ENCODE measurements at regions not wholly inside any gene's neighbourhood (a gene's known extent, or its start where the extent isn't known, plus 50 kb on each side); places are given as distances from the start of the nearest gene placed in this dataset.

DNA sequence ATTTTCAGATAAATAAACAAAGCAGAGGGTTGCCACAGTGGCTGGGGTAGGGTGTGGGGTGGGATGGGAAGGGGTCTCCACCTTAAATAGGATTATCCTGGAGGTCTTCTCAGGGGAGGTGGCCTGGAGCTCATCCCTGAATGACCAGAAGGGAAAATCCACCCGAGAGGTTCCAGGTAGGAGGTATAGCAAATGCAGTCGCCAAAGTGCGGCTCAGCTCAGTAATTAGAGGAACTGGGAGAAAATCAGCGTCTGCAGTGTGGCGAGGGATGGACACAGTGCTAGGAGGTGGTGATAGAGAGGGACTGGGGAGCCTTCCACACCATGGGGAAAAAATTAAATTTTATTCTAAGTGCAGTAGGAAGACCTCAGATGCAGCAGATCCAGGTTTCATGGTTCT lies 584.5 kb downstream of the MATN1 start:
- Histone ChIP-seq H3K36me3 (ENCODE audit: control insufficient read depth, insufficient read depth, low read length) (no peaks in the 10 kb centered on the region), H3K27me3 (ENCODE audit: control insufficient read depth, insufficient read depth, low read length) (no peaks in the 10 kb centered on the region), H3K4me3 (ENCODE audit: low read depth, low read length) (no peak overlapping the region)
- CTCF ChIA-PET = interaction anchor here (0.7 kb wide), 1 partner anchor 382 kb away, joined by 3 read pairs; no protein-coding TSS in a partner anchor
- POLR2A ChIA-PET = no interaction called here
- DNase-seq (ENCODE audit: low read depth) = no peak
- TF ChIP-seq, protein P1, sequence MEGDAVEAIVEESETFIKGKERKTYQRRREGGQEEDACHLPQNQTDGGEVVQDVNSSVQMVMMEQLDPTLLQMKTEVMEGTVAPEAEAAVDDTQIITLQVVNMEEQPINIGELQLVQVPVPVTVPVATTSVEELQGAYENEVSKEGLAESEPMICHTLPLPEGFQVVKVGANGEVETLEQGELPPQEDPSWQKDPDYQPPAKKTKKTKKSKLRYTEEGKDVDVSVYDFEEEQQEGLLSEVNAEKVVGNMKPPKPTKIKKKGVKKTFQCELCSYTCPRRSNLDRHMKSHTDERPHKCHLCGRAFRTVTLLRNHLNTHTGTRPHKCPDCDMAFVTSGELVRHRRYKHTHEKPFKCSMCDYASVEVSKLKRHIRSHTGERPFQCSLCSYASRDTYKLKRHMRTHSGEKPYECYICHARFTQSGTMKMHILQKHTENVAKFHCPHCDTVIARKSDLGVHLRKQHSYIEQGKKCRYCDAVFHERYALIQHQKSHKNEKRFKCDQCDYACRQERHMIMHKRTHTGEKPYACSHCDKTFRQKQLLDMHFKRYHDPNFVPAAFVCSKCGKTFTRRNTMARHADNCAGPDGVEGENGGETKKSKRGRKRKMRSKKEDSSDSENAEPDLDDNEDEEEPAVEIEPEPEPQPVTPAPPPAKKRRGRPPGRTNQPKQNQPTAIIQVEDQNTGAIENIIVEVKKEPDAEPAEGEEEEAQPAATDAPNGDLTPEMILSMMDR (IDR thresholded peaks at IDR 0.05; ENCODE audit: insufficient read depth, low read depth, low read length) = no peak

DNA sequence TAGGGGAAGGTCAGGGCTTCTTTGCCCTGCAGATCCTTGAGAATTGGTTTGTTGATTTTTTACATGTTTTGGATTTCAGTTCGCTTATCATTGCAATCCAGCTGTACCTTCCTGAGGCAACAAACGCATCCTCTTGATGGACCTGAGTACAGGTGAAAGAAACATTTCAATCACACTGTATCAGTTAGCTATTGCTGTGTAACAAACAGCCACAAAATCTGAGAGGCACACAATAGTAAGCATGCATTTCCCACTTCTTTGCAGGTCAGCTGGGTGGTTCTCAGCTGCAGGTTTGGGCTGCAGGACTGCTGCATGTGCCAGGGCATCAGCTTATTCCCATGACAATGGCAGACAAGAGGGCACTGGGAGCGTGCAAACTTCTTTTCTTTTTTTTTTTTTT lies 586.4 kb downstream of the MATN1 start:
- CTCF ChIA-PET = interaction anchor here (0.6 kb wide), 1 partner anchor 164 kb away, joined by 3 read pairs; no protein-coding TSS in a partner anchor
- POLR2A ChIA-PET = no interaction called here
- no peak for DNase-seq (ENCODE audit: low read depth)

DNA sequence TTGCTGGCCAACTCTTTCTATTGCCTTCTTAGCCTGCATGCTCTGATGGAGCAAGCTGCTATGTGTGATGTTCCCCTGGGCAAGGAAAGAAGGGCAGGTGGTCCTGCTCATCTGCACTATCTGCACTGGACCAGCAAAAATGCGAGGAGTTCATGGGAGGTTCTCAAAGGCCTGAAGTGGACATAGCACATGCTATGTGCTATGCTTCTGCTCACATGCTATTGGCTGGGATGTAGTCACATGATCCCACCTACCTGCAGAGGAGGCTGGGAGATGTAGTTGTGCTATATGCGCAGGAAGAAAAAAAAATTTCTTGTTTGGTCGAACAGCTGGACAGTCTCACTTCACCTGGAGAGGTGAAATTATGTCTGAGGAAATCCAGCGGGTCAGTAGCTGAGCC lies 587.7 kb downstream of the MATN1 start:
- Histone ChIP-seq H3K27me3 (ENCODE audit: control insufficient read depth, insufficient read depth, low read length) (no peaks in the 10 kb centered on the region), H3K36me3 (ENCODE audit: control insufficient read depth, insufficient read depth, low read length) (no peaks in the 10 kb centered on the region), H3K4me3 (ENCODE audit: low read depth, low read length) (no peak overlapping the region)
- TF ChIP-seq, protein P1 (IDR thresholded peaks at IDR 0.05; ENCODE audit: insufficient read depth, low read depth, low read length) = no peak
- ChIA-PET POLR2A (no interaction called here), CTCF (interaction anchor here (1.0 kb wide), 1 partner anchor 14 kb away, joined by 4 read pairs; no protein-coding TSS in a partner anchor)
- DNase-seq (ENCODE audit: low read depth) = no peak

More for the DNA sequence above, 586.4 kb downstream of the MATN1 start:
- H3K36me3 ChIP-seq (ENCODE audit: control insufficient read depth, insufficient read depth, low read length) = no peaks in the 10 kb centered on the region
- no peak overlapping the region for H3K4me3 ChIP-seq (ENCODE audit: low read depth, low read length)
- H3K27me3 ChIP-seq (ENCODE audit: control insufficient read depth, insufficient read depth, low read length) = no peaks in the 10 kb centered on the region
- TF ChIP-seq, protein P1 (IDR thresholded peaks at IDR 0.05; ENCODE audit: insufficient read depth, low read depth, low read length) = no peak

DNA sequence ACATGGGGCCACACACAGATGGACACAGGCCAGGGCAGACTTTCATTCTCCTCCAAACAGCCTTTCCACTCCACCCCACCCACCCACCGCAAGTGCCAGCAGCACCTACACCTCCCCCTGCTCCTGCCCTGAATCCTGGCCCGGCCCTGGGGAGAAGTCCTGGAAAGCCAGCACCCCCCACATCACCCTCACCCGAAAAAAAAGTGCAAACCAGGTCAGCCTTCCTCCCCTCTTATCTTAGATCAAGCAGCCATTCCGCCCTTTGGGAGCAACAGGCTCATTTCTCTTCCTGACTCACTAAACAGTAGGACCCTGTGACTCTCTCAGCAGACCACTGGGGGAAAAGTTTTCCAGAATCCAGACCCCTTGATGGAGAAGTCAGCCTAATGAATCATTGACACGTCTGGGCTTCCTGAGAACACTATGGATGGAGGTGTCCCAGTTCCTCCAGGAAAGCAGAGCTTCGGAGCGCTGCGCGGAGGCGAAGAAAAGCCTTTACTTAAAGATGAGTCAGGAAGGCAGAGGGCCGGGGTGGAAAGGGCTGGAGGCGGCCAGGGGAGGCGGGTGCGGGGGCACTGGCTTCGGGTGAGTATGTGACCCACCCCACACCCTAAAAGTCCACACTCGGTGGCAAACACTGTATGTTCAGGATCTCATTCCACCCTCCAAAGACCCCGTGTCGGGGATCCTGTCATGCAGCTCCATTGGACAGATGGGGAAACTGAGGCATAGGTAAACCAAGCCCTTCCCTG lies 588.7 kb downstream of the MATN1 start:
- TF ChIP-seq, protein P1 (IDR thresholded peaks at IDR 0.05; ENCODE audit: insufficient read depth, low read depth, low read length) = no peak
- ChIA-PET POLR2A (no interaction called here), CTCF (interaction anchor here (0.7 kb wide), 1 partner anchor 370 kb away, joined by 3 read pairs; no protein-coding TSS in a partner anchor)
- no peaks in the 10 kb centered on the region for H3K36me3 ChIP-seq (ENCODE audit: control insufficient read depth, insufficient read depth, low read length)
- no peak for DNase-seq (ENCODE audit: low read depth)
- no peak overlapping the region for H3K4me3 ChIP-seq (ENCODE audit: low read depth, low read length)
- no peaks in the 10 kb centered on the region for H3K27me3 ChIP-seq (ENCODE audit: control insufficient read depth, insufficient read depth, low read length)

DNA sequence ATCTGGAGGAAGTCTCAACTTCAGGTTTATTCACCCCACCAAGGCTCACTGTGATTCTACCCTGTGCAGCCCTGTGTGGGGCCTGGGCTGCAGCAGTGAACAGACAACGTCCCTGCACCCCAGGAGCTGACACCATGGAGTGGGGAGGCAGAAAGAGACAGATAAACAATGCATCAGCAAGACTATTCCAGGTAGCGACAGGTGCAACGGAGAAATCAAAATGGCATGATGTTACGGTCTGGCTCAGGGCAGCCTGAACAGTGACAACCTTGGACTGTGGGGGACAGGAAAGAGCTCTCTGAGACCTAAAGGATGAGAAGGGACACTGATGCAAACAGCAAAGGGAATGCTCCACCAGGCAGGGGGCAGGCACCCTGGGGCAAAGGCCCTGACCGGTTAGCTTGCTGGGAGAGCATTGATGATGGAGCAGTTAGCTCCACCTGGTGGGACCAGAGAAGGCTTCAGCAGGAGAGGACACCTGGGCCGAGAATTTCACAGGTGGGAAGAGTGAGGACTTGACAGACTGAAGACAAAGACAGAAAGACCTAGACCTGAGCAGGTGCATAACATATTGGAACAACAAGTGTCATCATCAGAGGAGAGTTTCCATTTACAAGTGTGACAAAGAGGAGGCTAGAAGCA lies 589.9 kb downstream of the MATN1 start:
- ChIA-PET CTCF (no interaction called here), POLR2A (no interaction called here)
- Histone ChIP-seq H3K36me3 (ENCODE audit: control insufficient read depth, insufficient read depth, low read length) (no peaks in the 10 kb centered on the region), H3K27me3 (ENCODE audit: control insufficient read depth, insufficient read depth, low read length) (no peaks in the 10 kb centered on the region), H3K4me3 (ENCODE audit: low read depth, low read length) (no peak overlapping the region)
- DNase-seq (ENCODE audit: low read depth) = no peak
- TF ChIP-seq, protein P1 (IDR thresholded peaks at IDR 0.05; ENCODE audit: insufficient read depth, low read depth, low read length) = no peak

Measured in BJ (cell line).